ENCODE measurements at regions not wholly inside any gene's neighbourhood (a gene's known extent, or its start where the extent isn't known, plus 50 kb on each side); places are given as distances from the start of the nearest gene placed in this dataset.

- no peak for DNase-seq
Measured at GRCh38 chr4:26067035-26067434, 153.0 kb downstream of the SMIM20 start.

GRCh38 chr4:26069218-26069617 lies 155.2 kb downstream of the SMIM20 start:
- intact Hi-C loops (cut with DNase I; ENCODE audit: low total_unique reads): no loop called here
- no peak for TF ChIP-seq CTCF (IDR thresholded peaks at IDR 0.05)
- DNase-seq: no peak
- H3K27me3 ChIP-seq: no peaks in the 10 kb centered on the region
- no peak overlapping the region for H3K27ac ChIP-seq
- H3K4me1 ChIP-seq: no peaks in the 10 kb centered on the region
- no peaks in the 10 kb centered on the region for H3K36me3 ChIP-seq
- no peaks in the 10 kb centered on the region for H3K9me3 ChIP-seq
- H3K4me3 ChIP-seq: no peak overlapping the region

More at GRCh38 chr4:26067035-26067434, 153.0 kb downstream of the SMIM20 start:
- intact Hi-C loops (cut with DNase I; ENCODE audit: low total_unique reads): no loop called here
- Histone ChIP-seq H3K27me3 (no peaks in the 10 kb centered on the region), H3K4me1 (no peaks in the 10 kb centered on the region), H3K4me3 (no peak overlapping the region), H3K27ac (no peak overlapping the region), H3K36me3 (no peaks in the 10 kb centered on the region), H3K9me3 (no peaks in the 10 kb centered on the region)
- TF ChIP-seq CTCF (IDR thresholded peaks at IDR 0.05): no peak

GRCh38 chr4:26071688-26072087 lies 157.7 kb downstream of the SMIM20 start:
- intact Hi-C loops (cut with DNase I; ENCODE audit: low total_unique reads): no loop called here
- TF ChIP-seq CTCF (IDR thresholded peaks at IDR 0.05): no peak
- H3K27ac ChIP-seq: no peak overlapping the region

GRCh38 chr4:26073886-26074560 lies 160.0 kb downstream of the SMIM20 start:
- H3K27ac ChIP-seq: no peak overlapping the region
- no peaks in the 10 kb centered on the region for H3K27me3 ChIP-seq
- no peak for TF ChIP-seq CTCF (IDR thresholded peaks at IDR 0.05)
- H3K36me3 ChIP-seq: no peaks in the 10 kb centered on the region
- no peaks in the 10 kb centered on the region for H3K4me1 ChIP-seq
- DNase-seq: no peak
- no peaks in the 10 kb centered on the region for H3K9me3 ChIP-seq
- H3K4me3 ChIP-seq: no peak overlapping the region
- intact Hi-C loops (cut with DNase I; ENCODE audit: low total_unique reads): no loop called here

More at GRCh38 chr4:26071688-26072087, 157.7 kb downstream of the SMIM20 start:
- H3K36me3 ChIP-seq: no peaks in the 10 kb centered on the region
- H3K9me3 ChIP-seq: no peaks in the 10 kb centered on the region
- no peak overlapping the region for H3K4me3 ChIP-seq
- no peak for DNase-seq
- H3K27me3 ChIP-seq: no peaks in the 10 kb centered on the region
- H3K4me1 ChIP-seq: no peaks in the 10 kb centered on the region

GRCh38 chr4:26074712-26075430 lies 160.9 kb downstream of the SMIM20 start:
- TF ChIP-seq CTCF (IDR thresholded peaks at IDR 0.05): no peak

More at GRCh38 chr4:26074712-26075430, 160.9 kb downstream of the SMIM20 start:
- Histone ChIP-seq H3K4me1 (no peaks in the 10 kb centered on the region), H3K36me3 (no peaks in the 10 kb centered on the region), H3K4me3 (no peak overlapping the region), H3K9me3 (no peaks in the 10 kb centered on the region), H3K27me3 (no peaks in the 10 kb centered on the region), H3K27ac (no peak overlapping the region)
- intact Hi-C loops (cut with DNase I; ENCODE audit: low total_unique reads): no loop called here
- DNase-seq: no peak

Data from tibial artery (tissue), 4 donors.